ENCODE measurements at regions not wholly inside any gene's neighbourhood (a gene's known extent, or its start where the extent isn't known, plus 50 kb on each side); places are given as distances from the start of the nearest gene placed in this dataset.
"Not testable (repeated sequence)": the region's sequence is repeated elsewhere in the genome, so short reads cannot be mapped to it uniquely, and the experiment has no call there.

GRCh38 chr9:80775971-80776370 lies 913.4 kb downstream of the TLE1 start:
- Histone ChIP-seq H3K9me3 (no peaks in the 10 kb centered on the region), H3K36me3 (replicated peaks in 1 of 2; ENCODE audit: insufficient read depth in 1 of 2, low read depth in 2 of 2) (no peaks in the 10 kb centered on the region), H3K27me3 (no peaks in the 10 kb centered on the region), H3K4me3 (no peak overlapping the region), H3K27ac (no peak overlapping the region), H3K4me1 (no peaks in the 10 kb centered on the region)
- no peak for ATAC-seq
- DNase-seq: no peak
- TF ChIP-seq CTCF (IDR thresholded peaks at IDR 0.05): no peak
- TF ChIP-seq POLR2A (IDR thresholded peaks at IDR 0.05): no peak
- intact Hi-C loops (cut with DNase I): no loop called here

GRCh38 chr9:80775530-80775929 lies 913.8 kb downstream of the TLE1 start:
- no peaks in the 10 kb centered on the region for H3K36me3 ChIP-seq (replicated peaks in 1 of 2; ENCODE audit: insufficient read depth in 1 of 2, low read depth in 2 of 2)
- H3K9me3 ChIP-seq: no peaks in the 10 kb centered on the region
- H3K27me3 ChIP-seq: no peaks in the 10 kb centered on the region
- intact Hi-C loops (cut with DNase I): no loop called here
- WGBS, 2 donors: 93 to 95% methylated on average over 2 of the region's 2 CpGs
- no peak for ATAC-seq
- H3K27ac ChIP-seq: no peak overlapping the region
- no peak for DNase-seq
- no peaks in the 10 kb centered on the region for H3K4me1 ChIP-seq
- TF ChIP-seq POLR2A (IDR thresholded peaks at IDR 0.05): no peak
- no peak for TF ChIP-seq CTCF (IDR thresholded peaks at IDR 0.05)
- no peak overlapping the region for H3K4me3 ChIP-seq

DNA sequence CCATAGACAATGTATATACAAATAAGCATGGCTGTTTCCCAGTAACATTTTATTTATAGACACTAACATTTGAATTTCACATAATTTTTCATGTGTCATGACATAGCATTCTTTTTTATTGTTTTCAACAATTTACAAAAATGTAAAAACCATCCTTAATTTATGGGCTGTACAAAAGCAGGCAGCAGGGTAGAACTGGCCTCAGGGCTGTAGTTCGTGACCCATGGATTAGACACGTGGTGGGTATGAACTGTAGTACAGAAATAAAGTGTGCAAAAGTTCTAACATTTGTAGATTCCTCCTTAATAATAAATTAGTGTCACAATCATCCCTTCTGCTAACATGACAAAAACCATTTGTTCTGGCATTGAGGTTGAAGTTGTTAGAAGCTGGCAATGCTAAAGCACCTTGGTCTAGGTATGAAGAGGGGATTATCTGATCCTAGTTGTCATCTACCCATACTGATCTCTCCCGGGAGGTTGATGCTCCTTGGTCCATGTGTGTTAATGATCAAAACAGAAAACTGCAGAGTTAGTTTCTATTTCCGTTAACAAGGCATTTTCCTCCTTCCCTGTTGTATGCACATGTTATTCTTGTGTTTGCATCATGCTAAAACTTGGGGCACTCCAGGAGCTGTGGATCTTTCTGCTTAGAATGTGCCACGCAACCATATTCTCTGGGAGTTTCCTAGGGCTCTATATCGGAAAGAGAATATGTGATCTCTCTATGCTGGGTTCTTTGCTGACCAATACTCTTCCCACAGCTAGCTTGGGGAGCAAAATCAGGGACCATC lies 917.6 kb downstream of the TLE1 start:
- no peaks in the 10 kb centered on the region for H3K36me3 ChIP-seq (replicated peaks in 1 of 2; ENCODE audit: insufficient read depth in 1 of 2, low read depth in 2 of 2)
- ATAC-seq (no peak), DNase-seq (no peak)

DNA sequence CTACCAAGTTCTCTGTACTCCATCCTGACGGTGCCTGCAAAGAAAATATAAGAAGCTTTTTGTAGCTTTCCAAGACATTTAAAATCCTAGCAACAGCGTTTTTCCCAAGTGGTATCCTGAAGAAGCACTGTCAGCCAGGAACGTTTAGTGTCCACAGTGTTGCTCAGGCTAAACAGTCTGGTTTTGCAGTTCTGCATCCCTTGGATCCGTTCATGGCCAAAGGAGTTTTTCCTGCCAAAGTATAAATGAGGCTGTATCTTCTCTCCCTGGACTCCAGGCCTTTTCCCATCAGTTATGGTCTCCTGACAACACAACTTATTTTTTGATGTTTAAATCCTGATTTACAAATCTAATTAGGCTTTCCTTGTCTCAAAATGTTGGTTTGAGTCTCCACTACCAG lies 925.8 kb downstream of the TLE1 start:
- Histone ChIP-seq H3K9me3 (no peaks in the 10 kb centered on the region), H3K4me1 (no peaks in the 10 kb centered on the region), H3K27me3 (no peaks in the 10 kb centered on the region), H3K36me3 (replicated peaks in 1 of 2; ENCODE audit: insufficient read depth in 1 of 2, low read depth in 2 of 2) (no peaks in the 10 kb centered on the region), H3K4me3 (no peak overlapping the region), H3K27ac (no peak overlapping the region)
- DNase-seq (no peak), ATAC-seq (no peak)
- TF ChIP-seq CTCF (IDR thresholded peaks at IDR 0.05): no peak
- intact Hi-C loops (cut with DNase I): no loop called here
- WGBS, 2 donors: 46 to 50% methylated on average over 4 of the region's 4 CpGs

More for the DNA sequence above, 917.6 kb downstream of the TLE1 start:
- intact Hi-C loops (cut with DNase I): no loop called here
- Histone ChIP-seq H3K4me1 (no peaks in the 10 kb centered on the region), H3K4me3 (no peak overlapping the region), H3K9me3 (no peaks in the 10 kb centered on the region), H3K27ac (no peak overlapping the region), H3K27me3 (no peaks in the 10 kb centered on the region)
- TF ChIP-seq CTCF (IDR thresholded peaks at IDR 0.05): no peak
- no peak for TF ChIP-seq POLR2A (IDR thresholded peaks at IDR 0.05)
- 68% methylated on average over 6 of the region's 6 CpGs for WGBS, 2 donors

DNA sequence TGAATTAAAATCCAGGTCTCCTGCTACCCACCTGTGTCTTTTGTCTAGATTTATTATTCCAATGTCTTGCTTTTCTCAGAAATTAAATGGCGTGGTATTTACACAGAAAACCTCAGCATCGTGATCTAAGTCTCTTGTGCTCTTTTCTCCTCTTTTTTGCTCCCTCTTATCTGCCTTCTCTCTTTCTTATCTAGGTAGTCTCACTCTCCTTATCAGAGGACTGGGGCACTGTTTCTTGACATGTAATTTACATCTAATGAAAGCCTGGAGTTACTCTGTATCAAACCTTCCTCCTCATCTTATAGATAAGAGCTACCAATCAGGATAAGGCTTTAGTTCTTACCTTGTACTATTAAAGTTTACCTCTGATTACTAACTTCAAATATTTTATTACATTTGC lies 933.8 kb downstream of the TLE1 start:
- Histone ChIP-seq H3K4me1 (no peaks in the 10 kb centered on the region), H3K27ac (no peak overlapping the region), H3K9me3 (no peaks in the 10 kb centered on the region), H3K27me3 (no peaks in the 10 kb centered on the region), H3K4me3 (no peak overlapping the region), H3K36me3 (replicated peaks in 1 of 2; ENCODE audit: insufficient read depth in 1 of 2, low read depth in 2 of 2) (no peaks in the 10 kb centered on the region)
- TF ChIP-seq POLR2A (IDR thresholded peaks at IDR 0.05): no peak
- no peak for ATAC-seq
- intact Hi-C loops (cut with DNase I): no loop called here
- no peak for DNase-seq
- WGBS, 2 donors: 28 to 30% methylated on average over 2 of the region's 2 CpGs

DNA sequence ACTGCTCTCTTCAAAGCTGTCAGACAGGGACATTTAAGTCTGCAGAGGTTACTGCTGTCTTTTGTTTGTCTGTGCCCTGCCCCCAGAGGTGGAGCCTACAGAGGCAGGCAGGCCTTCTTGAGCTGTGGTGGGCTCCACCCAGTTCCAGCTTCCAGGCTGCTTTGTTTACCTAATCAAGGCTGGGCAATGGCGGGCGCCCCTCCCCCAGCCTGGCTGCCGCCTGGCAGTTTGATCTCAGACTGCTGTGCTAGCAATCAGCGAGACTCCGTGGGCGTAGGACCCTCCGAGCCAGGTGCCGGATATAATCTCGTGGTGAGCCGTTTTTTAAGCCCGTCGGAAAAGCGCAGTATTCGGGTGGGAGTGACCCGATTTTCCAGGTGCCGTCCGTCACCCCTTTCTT lies 942.3 kb downstream of the TLE1 start:
- ATAC-seq; H3K27ac ChIP-seq; intact Hi-C loops (cut with DNase I); H3K27me3 ChIP-seq; H3K4me3 ChIP-seq; DNase-seq; H3K9me3 ChIP-seq; H3K4me1 ChIP-seq; H3K36me3 ChIP-seq (replicated peaks in 1 of 2; ENCODE audit: insufficient read depth in 1 of 2, low read depth in 2 of 2): not testable (repeated sequence)
- 72% methylated on average over 16 of the region's 17 CpGs; no CpG with 5 or more reads in 1 of the 2 donors for WGBS, 2 donors

Measured in body of pancreas (tissue), 4 donors.